ENCODE measurements at regions not wholly inside any gene's neighbourhood (a gene's known extent, or its start where the extent isn't known, plus 50 kb on each side); places are given as distances from the start of the nearest gene placed in this dataset.

GRCh38 chr10:60570896-60571295 is 181.2 kb upstream of the ANK3 start:
- Histone ChIP-seq H3K36me3 (ENCODE audit: control insufficient read depth in 4 of 4, insufficient read depth in 3 of 4, low read depth in 1 of 4, low read length in 3 of 4) (no peaks in the 10 kb centered on the region), H3K4me1 (ENCODE audit: control insufficient read depth in 4 of 4, insufficient read depth in 4 of 4, low read length in 3 of 4) (peaks cover 0 to 12% (median 9%) of the 10 kb centered on the region in 4 donors), H3K4me3 (ENCODE audit: low read depth in 1 of 3, low read length in 3 of 3) (no peak overlapping the region), H3K27ac (ENCODE audit: low read depth in 1 of 2, low read length in 2 of 2) (no peak overlapping the region), H3K9me3 (ENCODE audit: control insufficient read depth in 4 of 4, low read length in 3 of 4) (no peaks in the 10 kb centered on the region), H3K9ac (ENCODE audit: low read depth in 1 of 2, low read length in 2 of 2) (no peak overlapping the region), H3K27me3 (ENCODE audit: control insufficient read depth in 4 of 4, insufficient read depth in 4 of 4, low read length in 3 of 4) (no peaks in the 10 kb centered on the region)
- TF ChIP-seq HNF4G (IDR thresholded peaks at IDR 0.05) (no peak), MAX (IDR thresholded peaks at IDR 0.05) (no peak), SP1 (IDR thresholded peaks at IDR 0.05) (no peak), REST (IDR thresholded peaks at IDR 0.05) (no peak), HNF4A (conservative IDR thresholded peaks at IDR 0.05) (no peak), FOXA2 (IDR thresholded peaks at IDR 0.05) (no peak), JUND (IDR thresholded peaks at IDR 0.05) (no peak), YY1 (IDR thresholded peaks at IDR 0.05) (no peak), ATF3 (IDR thresholded peaks at IDR 0.05) (no peak)
- no peak for DNase-seq (ENCODE audit: low spot score)
- 97% methylated on average over 4 of the region's 4 CpGs for WGBS

GRCh38 chr10:60570272-60570865 is 180.7 kb upstream of the ANK3 start:
- H3K36me3 ChIP-seq (ENCODE audit: control insufficient read depth in 4 of 4, insufficient read depth in 3 of 4, low read depth in 1 of 4, low read length in 3 of 4): no peaks in the 10 kb centered on the region
- no peak for DNase-seq (ENCODE audit: low spot score)
- peaks cover 0 to 12% (median 9%) of the 10 kb centered on the region in 4 donors for H3K4me1 ChIP-seq (ENCODE audit: control insufficient read depth in 4 of 4, insufficient read depth in 4 of 4, low read length in 3 of 4)
- no peak overlapping the region for H3K27ac ChIP-seq (ENCODE audit: low read depth in 1 of 2, low read length in 2 of 2)
- no peak overlapping the region for H3K9ac ChIP-seq (ENCODE audit: low read depth in 1 of 2, low read length in 2 of 2)
- WGBS: 77% methylated on average over 1 of the region's 1 CpG
- H3K9me3 ChIP-seq (ENCODE audit: control insufficient read depth in 4 of 4, low read length in 3 of 4): no peaks in the 10 kb centered on the region
- no peaks in the 10 kb centered on the region for H3K27me3 ChIP-seq (ENCODE audit: control insufficient read depth in 4 of 4, insufficient read depth in 4 of 4, low read length in 3 of 4)
- H3K4me3 ChIP-seq (ENCODE audit: low read depth in 1 of 3, low read length in 3 of 3): no peak overlapping the region
- no peak for TF ChIP-seq FOXA2 (IDR thresholded peaks at IDR 0.05)
- no peak for TF ChIP-seq NR2F2 (IDR thresholded peaks at IDR 0.05)
- TF ChIP-seq GABPA (IDR thresholded peaks at IDR 0.05 in 1 of 2, conservative IDR thresholded peaks at IDR 0.05 in 1 of 2): no peak
- TF ChIP-seq FOXA1 (IDR thresholded peaks at IDR 0.05): no peak
- no peak for TF ChIP-seq REST (IDR thresholded peaks at IDR 0.05)
- no peak for TF ChIP-seq MAX (IDR thresholded peaks at IDR 0.05)
- no peak for TF ChIP-seq ATF3 (IDR thresholded peaks at IDR 0.05)
- no peak for TF ChIP-seq RAD21 (IDR thresholded peaks at IDR 0.05)
- no peak for TF ChIP-seq JUND (IDR thresholded peaks at IDR 0.05)
- TF ChIP-seq EGR1 (IDR thresholded peaks at IDR 0.05; ENCODE audit: low read depth in 2 of 2): no peak
- no peak for TF ChIP-seq YY1 (IDR thresholded peaks at IDR 0.05)
- TF ChIP-seq HNF4G (IDR thresholded peaks at IDR 0.05): no peak
- no peak for TF ChIP-seq SP1 (IDR thresholded peaks at IDR 0.05)
- no peak for TF ChIP-seq CTCF (IDR thresholded peaks at IDR 0.05; ENCODE audit: low read depth, low read length, missing input control)
- TF ChIP-seq HNF4A (conservative IDR thresholded peaks at IDR 0.05): no peak
- no peak for TF ChIP-seq ZBTB33 (IDR thresholded peaks at IDR 0.05)
- no peak for TF ChIP-seq TAF1 (conservative IDR thresholded peaks at IDR 0.05)

Data from liver (tissue), 8 donors.